H1 (cell line): ENCODE measurements at regions not wholly inside any gene's neighbourhood (a gene's known extent, or its start where the extent isn't known, plus 50 kb on each side); places are given as distances from the start of the nearest gene placed in this dataset.

Experiments
- CTCF ChIA-PET: fragments of 300-600 bp; sonication (Branson Sonifier 250); formaldehyde crosslinking; loops from one replicate; lab custom pipeline; 2021; ENCODE audit not compliant: partially characterized antibody; lab: Charles Lee
- POLR2A ChIA-PET: fragments of 300-600 bp; sonication (Branson Sonifier 250); formaldehyde crosslinking; loops from one replicate; lab custom pipeline; 2021; ENCODE audit warnings: inconsistent platforms; ENCODE audit not compliant: partially characterized antibody; lab: Charles Lee
- DNase-seq, 2 experiments: peaks; one replicate each; pipeline versions ENCODE4 v3.0.0 to v3.0.0-alpha.2; 2010 to 2022; ENCODE audit warnings: low spot score in 2 of 2, low read depth in 1 of 2, mixed read lengths in 1 of 2
- FAIRE-seq: peaks from 2 replicates; lab custom pipeline; 2011; peaks lifted over from hg19 to GRCh38; lab: Jason Lieb, UNC
- H2AFZ ChIP-seq: 2 replicates; pipeline ENCODE4 v1.8.1; 2012; ENCODE audit warnings: low read length, inconsistent platforms
- H2AK5ac ChIP-seq: 2 replicates; pipeline ENCODE4 v1.6.1; 2013; ENCODE audit warnings: low read depth, low read length
- H2BK120ac ChIP-seq: replicated peaks from 2 replicates; pipeline ENCODE3; 2013; ENCODE audit warnings: low read depth, low read length, inconsistent platforms
- H2BK12ac ChIP-seq: 2 replicates; pipeline ENCODE4 v1.6.1; 2013; ENCODE audit warnings: low read depth, low read length
- H2BK15ac ChIP-seq: 2 replicates; pipeline ENCODE4 v1.6.1; 2013; ENCODE audit warnings: low read length
- H2BK20ac ChIP-seq: 2 replicates; pipeline ENCODE4 v1.6.1; 2013; ENCODE audit warnings: low read length
- H2BK5ac ChIP-seq: 2 replicates; pipeline ENCODE4 v1.6.1; 2013; ENCODE audit warnings: low read depth, low read length
- H3K14ac ChIP-seq: 2 replicates; pipeline ENCODE4 v1.6.1; 2013; ENCODE audit warnings: inconsistent platforms; ENCODE audit not compliant: insufficient read length
- H3K18ac ChIP-seq: 2 replicates; pipeline ENCODE4 v1.6.1; 2013; ENCODE audit warnings: low read length; ENCODE audit errors: extremely low read depth
- H3K23ac ChIP-seq: 2 replicates; pipeline ENCODE4 v1.6.1; 2013; ENCODE audit warnings: inconsistent platforms; ENCODE audit not compliant: insufficient read length
- H3K23me2 ChIP-seq: 2 replicates; pipeline ENCODE4 v1.6.1; 2013; ENCODE audit warnings: low read depth, low read length
- H3K27ac ChIP-seq: 2 replicates; pipeline ENCODE4 v1.6.1; 2011; ENCODE audit warnings: low read depth, low read length, inconsistent platforms
- H3K27me3 ChIP-seq, 4 experiments: replicated peaks in 1 of 4; 1 replicate in 1 of 4; 2 replicates in 3 of 4; pipeline versions ENCODE4 v1.6.1 to v1.8.1; 2011 to 2013; ENCODE audit warnings: low read length in 3 of 4, mild to moderate bottlenecking in 3 of 4, inconsistent platforms in 2 of 4, mixed read lengths in 2 of 4, moderate library complexity in 1 of 4; ENCODE audit not compliant: control insufficient read depth in 3 of 4, insufficient read depth in 3 of 4; ENCODE audit errors: extremely low read depth in 1 of 4
- H3K36me3 ChIP-seq, 4 experiments: 2 replicates each; pipeline versions ENCODE4 v1.6.1 to v1.8.1; 2011 to 2013; ENCODE audit warnings: mild to moderate bottlenecking in 4 of 4, low read length in 3 of 4, moderate library complexity in 2 of 4, control low read depth in 1 of 4, inconsistent platforms in 1 of 4; ENCODE audit not compliant: insufficient read depth in 4 of 4, control insufficient read depth in 2 of 4
- H3K4ac ChIP-seq: replicated peaks from 2 replicates; pipeline ENCODE3; 2013; ENCODE audit warnings: low read length, low read depth, mixed read lengths, inconsistent platforms; ENCODE audit not compliant: insufficient read length
- H3K4me1 ChIP-seq, 4 experiments: replicated peaks in 1 of 4; 1 replicate in 1 of 4; 2 replicates in 3 of 4; pipeline versions ENCODE4 v1.6.1 to v1.8.1; 2011 to 2013; ENCODE audit warnings: low read length in 3 of 4, inconsistent platforms in 2 of 4, mixed read lengths in 1 of 4; ENCODE audit not compliant: insufficient read depth in 4 of 4, control insufficient read depth in 3 of 4
- H3K4me2 ChIP-seq, 2 experiments: 2 replicates each; pipeline versions ENCODE4 v1.6.1 to v1.8.1; 2011 to 2013; ENCODE audit warnings: low read depth in 2 of 2, low read length in 2 of 2, control low read depth in 1 of 2, inconsistent platforms in 1 of 2, mild to moderate bottlenecking in 1 of 2; ENCODE audit not compliant: insufficient read depth in 1 of 2
- H3K4me3 ChIP-seq, 4 experiments: fragments of 200-600, 300-600 bp in 1 of 4; sonication (generic), shearing (Covaris generic), sonication (Bioruptor Twin) in 1 of 4; 2 replicates each; pipeline versions ENCODE4 v1.5.1 to v1.8.1; 2011 to 2016; ENCODE audit warnings: low read length in 4 of 4, low read depth in 3 of 4, control low read depth in 2 of 4, inconsistent platforms in 2 of 4, mild to moderate bottlenecking in 2 of 4, mixed read lengths in 1 of 4, moderate library complexity in 1 of 4; ENCODE audit not compliant: insufficient read depth in 2 of 4; ENCODE audit errors: extremely low read depth in 1 of 4
- H3K56ac ChIP-seq: replicated peaks from 2 replicates; pipeline ENCODE3; 2013; ENCODE audit warnings: low read depth, mild to moderate bottlenecking, mixed read lengths, low read length, inconsistent platforms; ENCODE audit not compliant: insufficient read length
- H3K79me1 ChIP-seq: 2 replicates; pipeline ENCODE4 v1.6.1; 2013; ENCODE audit warnings: low read depth, low read length, control low read depth
- H3K79me2 ChIP-seq, 2 experiments: 2 replicates each; pipeline versions ENCODE4 v1.6.1 to v1.8.1; 2012 to 2013; ENCODE audit warnings: low read length in 2 of 2, mild to moderate bottlenecking in 2 of 2, inconsistent platforms in 1 of 2; ENCODE audit not compliant: insufficient read depth in 2 of 2, control insufficient read depth in 1 of 2
- H3K9ac ChIP-seq, 4 experiments: replicated peaks in 1 of 4; 1 replicate in 1 of 4; 2 replicates in 3 of 4; pipeline versions ENCODE4 v1.6.1 to v1.8.1; 2011 to 2013; ENCODE audit warnings: low read depth in 3 of 4, low read length in 3 of 4, control low read depth in 2 of 4, mild to moderate bottlenecking in 2 of 4, moderate library complexity in 2 of 4, inconsistent platforms in 1 of 4; ENCODE audit errors: extremely low read depth in 1 of 4
- H3K9me3 ChIP-seq, 2 experiments: 2 replicates each; pipeline versions ENCODE4 v1.6.1 to v1.8.1; 2012 to 2013; ENCODE audit warnings: mild to moderate bottlenecking in 2 of 2, moderate library complexity in 2 of 2, control low read depth in 1 of 2, inconsistent platforms in 1 of 2, low read depth in 1 of 2, low read length in 1 of 2, mixed read lengths in 1 of 2; ENCODE audit not compliant: insufficient read depth in 2 of 2
- H4K20me1 ChIP-seq, 2 experiments: replicated peaks in 1 of 2; 2 replicates each; pipeline versions ENCODE3 to v1.8.1; 2011 to 2013; ENCODE audit warnings: inconsistent platforms in 2 of 2, low read length in 2 of 2, mild to moderate bottlenecking in 1 of 2; ENCODE audit not compliant: insufficient read depth in 2 of 2, control insufficient read depth in 1 of 2
- H4K5ac ChIP-seq: 2 replicates; pipeline ENCODE4 v1.6.1; 2013; ENCODE audit warnings: low read length, low read depth, mixed read lengths, inconsistent platforms; ENCODE audit not compliant: insufficient read length
- H4K8ac ChIP-seq: 2 replicates; pipeline ENCODE4 v1.8.0; 2013; ENCODE audit warnings: mild to moderate bottlenecking, moderate library complexity, low read length, inconsistent platforms; ENCODE audit not compliant: insufficient read depth; ENCODE audit errors: extremely low read depth
- H4K91ac ChIP-seq: replicated peaks from 2 replicates; pipeline ENCODE3; 2013; ENCODE audit warnings: low read length, mixed read lengths, inconsistent platforms; ENCODE audit not compliant: insufficient read length
- CBX8 ChIP-seq: fragments of 300-800, 300-1000 bp; sonication (generic); IDR thresholded peaks from 2 replicates; pipeline ENCODE4 v1.7.1; 2016; ENCODE audit warnings: low read depth, low read length, borderline replicate concordance
- CEBPB ChIP-seq: IDR thresholded peaks from 2 replicates; pipeline ENCODE4 v1.6.1; 2012; ENCODE audit warnings: low read depth, low read length
- CREB1 ChIP-seq: IDR thresholded peaks from 2 replicates; pipeline ENCODE4 v1.6.1; 2012; ENCODE audit warnings: inconsistent platforms
- MAFK ChIP-seq: IDR thresholded peaks from 2 replicates; pipeline ENCODE4 v1.6.1; 2012; ENCODE audit warnings: low read depth, mild to moderate bottlenecking, improper control_type of control experiment, low read length
- NANOG ChIP-seq: IDR thresholded peaks from 2 replicates; pipeline ENCODE4 v1.6.1; 2011; ENCODE audit warnings: low read length, low read depth, mild to moderate bottlenecking, inconsistent platforms; ENCODE audit not compliant: insufficient read depth, poor library complexity, severe bottlenecking
- RAD21 ChIP-seq, 2 experiments: IDR thresholded peaks in 1 of 2; conservative IDR thresholded peaks in 1 of 2; 2 replicates each; pipeline ENCODE4 v1.6.1; 2011; ENCODE audit warnings: low read depth in 2 of 2, low read length in 2 of 2, improper control_type of control experiment in 1 of 2, inconsistent platforms in 1 of 2, mild to moderate bottlenecking in 1 of 2, moderate library complexity in 1 of 2
- RXRA ChIP-seq: IDR thresholded peaks from 2 replicates; pipeline ENCODE4 v1.6.1; 2011; ENCODE audit warnings: low read depth, mild to moderate bottlenecking, low read length, moderate library complexity; ENCODE audit not compliant: insufficient read depth
- SAP30 ChIP-seq: fragments of 300-600 bp; sonication (generic); IDR thresholded peaks from 2 replicates; pipeline ENCODE4 v1.7.1; 2012; ENCODE audit warnings: low read length, moderate library complexity, mild to moderate bottlenecking, inconsistent platforms; ENCODE audit not compliant: insufficient read depth, insufficient replicate concordance
- SIRT6 ChIP-seq: IDR thresholded peaks from one replicate; pipeline ENCODE4 v1.7.1; 2012; ENCODE audit warnings: low read length, inconsistent platforms
- TCF12 ChIP-seq: IDR thresholded peaks from 2 replicates; pipeline ENCODE4 v1.6.1; 2011; ENCODE audit warnings: low read depth, mild to moderate bottlenecking, low read length
- TEAD4 ChIP-seq: IDR thresholded peaks from 2 replicates; pipeline ENCODE4 v1.6.1; 2012; ENCODE audit warnings: low read depth, low read length, inconsistent platforms, mixed read lengths
- WGBS, 2 experiments: shearing (Covaris generic) in 1 of 2; methylation state at CpG; one replicate each; pipeline versions ENCODE4 v1.1.6 to v1.1.7; 2013 to 2015; ENCODE audit warnings: low lambda C conversion rate in 2 of 2, mixed read lengths in 2 of 2, inconsistent platforms in 1 of 2, low coverage in 1 of 2, missing lambda C conversion rate in 1 of 2; ENCODE audit not compliant: insufficient replicate concordance in 2 of 2, insufficient coverage in 1 of 2, insufficient read length in 1 of 2; ENCODE audit errors: extremely low coverage in 1 of 2, missing lambda C conversion rate in 1 of 2; 5-methylcytosine and 5-hydroxymethylcytosine counted together

DNA sequence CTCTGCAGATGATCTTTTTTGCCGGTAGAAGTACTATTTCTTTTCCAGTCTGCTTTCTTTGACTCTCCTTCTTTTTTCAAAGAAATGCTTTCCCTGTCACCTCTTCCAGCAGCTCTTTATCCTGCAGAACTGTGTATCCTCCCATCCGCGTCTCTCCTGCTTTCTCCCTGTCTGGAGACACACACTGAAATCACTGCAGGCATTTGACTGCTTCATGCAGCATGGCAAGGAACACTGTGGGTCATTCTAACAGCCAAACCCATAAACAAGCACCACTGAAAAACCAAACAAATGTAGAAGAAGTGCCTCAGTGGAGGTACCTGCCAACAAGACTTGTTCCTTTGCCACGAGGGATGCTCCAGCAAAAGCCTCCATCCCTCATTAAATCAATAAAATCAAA lies 403.7 kb upstream of the CITED2 start:
- no peak overlapping the region for H2BK120ac ChIP-seq
- TF ChIP-seq MAFK (no peak), NANOG (no peak), TEAD4 (no peak), RAD21 (IDR thresholded peaks at IDR 0.05 in 1 of 2, conservative IDR thresholded peaks at IDR 0.05 in 1 of 2; ENCODE audit: low read depth in 2 of 2, low read length in 2 of 2) (no peak), CREB1 (no peak), RXRA (no peak), CBX8 (no peak), CEBPB (no peak), TCF12 (no peak), SAP30 (no peak), SIRT6 (no peak)
- H3K4me3 ChIP-seq, result no peak overlapping the region
- DNase-seq, result no peak
- H4K91ac ChIP-seq, result no peak overlapping the region
- no peaks in the 10 kb centered on the region for H3K27me3 ChIP-seq
- no peak overlapping the region for H3K4me2 ChIP-seq
- H2AK5ac ChIP-seq, result no peak overlapping the region
- H3K18ac ChIP-seq, result no peak overlapping the region; the same call in 1 of the 2 replicates
- H3K4me1 ChIP-seq, result peaks cover 0 to 17% (median 3%) of the 10 kb centered on the region in 4 experiments; a peak in 3 of 7 replicates
- WGBS, 2 experiments, result 82% methylated on average over 4 of the region's 4 CpGs; no CpG with 5 or more reads in 1 of the 2 experiments
- H4K5ac ChIP-seq, result no peak overlapping the region
- H3K79me2 ChIP-seq, result no peaks in the 10 kb centered on the region
- H3K9me3 ChIP-seq, result no peaks in the 10 kb centered on the region
- H2BK12ac ChIP-seq, result 0 out of 2 replicates have a peak overlapping the region, but pooled peaks have one; percentile 55
- no peaks in the 10 kb centered on the region for H3K36me3 ChIP-seq
- H3K23ac ChIP-seq, result no peak overlapping the region
- H3K79me1 ChIP-seq, result no peaks in the 10 kb centered on the region
- FAIRE-seq, result no peak
- H4K20me1 ChIP-seq, result no peaks in the 10 kb centered on the region
- no peak overlapping the region for H2BK15ac ChIP-seq
- H2BK5ac ChIP-seq, result no peak overlapping the region
- H3K4ac ChIP-seq, result no peak overlapping the region
- H3K14ac ChIP-seq, result no peak overlapping the region
- no peak overlapping the region for H3K56ac ChIP-seq
- H3K9ac ChIP-seq, result no peak overlapping the region
- ChIA-PET CTCF (interaction anchor here (0.9 kb wide), 1 partner anchor 17 kb away, joined by 4 read pairs; no protein-coding TSS in a partner anchor), POLR2A (interaction anchor here (1.4 kb wide), 1 partner anchor 403 kb away, joined by 5 read pairs; the partner anchor contains the start of gene CITED2)
- no peak overlapping the region; the same call in 1 of the 2 replicates for H2AFZ ChIP-seq
- H2BK20ac ChIP-seq, result no peak overlapping the region
- no peak overlapping the region for H3K27ac ChIP-seq
- no peak overlapping the region for H4K8ac ChIP-seq
- no peaks in the 10 kb centered on the region for H3K23me2 ChIP-seq
